VCaP (cell line): ENCODE measurements at regions not wholly inside any gene's neighbourhood (a gene's known extent, or its start where the extent isn't known, plus 50 kb on each side); places are given as distances from the start of the nearest gene placed in this dataset.
"Not testable (repeated sequence)": the region's sequence is repeated elsewhere in the genome, so short reads cannot be mapped to it uniquely, and the experiment has no call there.

Experiments used
- H3K27ac ChIP-seq: fragments of 450-650 bp; 2 replicates; pipeline ENCODE4 v1.5.1; 2017
- TF ChIP-seq, protein P1 (sequence below): fragments of 450-650 bp; conservative IDR thresholded peaks from 2 replicates; pipeline ENCODE4 v1.5.1; 2017; ENCODE audit warnings: mild to moderate bottlenecking, moderate library complexity

DNA sequence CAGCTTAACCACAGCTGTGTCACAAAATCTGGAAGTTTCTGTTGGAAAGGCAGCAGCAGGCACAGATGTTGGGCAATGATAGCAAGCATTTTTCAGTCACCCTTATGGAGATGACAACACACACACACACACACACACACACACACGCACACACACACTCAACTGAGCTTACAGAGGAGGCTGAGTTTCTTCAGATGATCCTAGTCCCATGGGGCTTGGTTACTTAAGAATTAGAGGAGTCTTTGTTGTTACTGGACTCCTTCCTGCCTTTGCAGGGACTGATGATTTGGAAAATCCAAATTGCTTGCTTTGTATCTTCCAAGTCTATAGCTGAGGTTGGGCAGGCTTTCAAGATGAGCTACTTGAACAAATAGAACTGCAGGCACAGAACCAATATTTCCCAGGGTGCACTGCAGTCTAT, 740.1 kb upstream of the PITX2 start:
- TF ChIP-seq, protein P1, sequence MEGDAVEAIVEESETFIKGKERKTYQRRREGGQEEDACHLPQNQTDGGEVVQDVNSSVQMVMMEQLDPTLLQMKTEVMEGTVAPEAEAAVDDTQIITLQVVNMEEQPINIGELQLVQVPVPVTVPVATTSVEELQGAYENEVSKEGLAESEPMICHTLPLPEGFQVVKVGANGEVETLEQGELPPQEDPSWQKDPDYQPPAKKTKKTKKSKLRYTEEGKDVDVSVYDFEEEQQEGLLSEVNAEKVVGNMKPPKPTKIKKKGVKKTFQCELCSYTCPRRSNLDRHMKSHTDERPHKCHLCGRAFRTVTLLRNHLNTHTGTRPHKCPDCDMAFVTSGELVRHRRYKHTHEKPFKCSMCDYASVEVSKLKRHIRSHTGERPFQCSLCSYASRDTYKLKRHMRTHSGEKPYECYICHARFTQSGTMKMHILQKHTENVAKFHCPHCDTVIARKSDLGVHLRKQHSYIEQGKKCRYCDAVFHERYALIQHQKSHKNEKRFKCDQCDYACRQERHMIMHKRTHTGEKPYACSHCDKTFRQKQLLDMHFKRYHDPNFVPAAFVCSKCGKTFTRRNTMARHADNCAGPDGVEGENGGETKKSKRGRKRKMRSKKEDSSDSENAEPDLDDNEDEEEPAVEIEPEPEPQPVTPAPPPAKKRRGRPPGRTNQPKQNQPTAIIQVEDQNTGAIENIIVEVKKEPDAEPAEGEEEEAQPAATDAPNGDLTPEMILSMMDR, result no peak
- no peak overlapping the region for H3K27ac ChIP-seq

DNA sequence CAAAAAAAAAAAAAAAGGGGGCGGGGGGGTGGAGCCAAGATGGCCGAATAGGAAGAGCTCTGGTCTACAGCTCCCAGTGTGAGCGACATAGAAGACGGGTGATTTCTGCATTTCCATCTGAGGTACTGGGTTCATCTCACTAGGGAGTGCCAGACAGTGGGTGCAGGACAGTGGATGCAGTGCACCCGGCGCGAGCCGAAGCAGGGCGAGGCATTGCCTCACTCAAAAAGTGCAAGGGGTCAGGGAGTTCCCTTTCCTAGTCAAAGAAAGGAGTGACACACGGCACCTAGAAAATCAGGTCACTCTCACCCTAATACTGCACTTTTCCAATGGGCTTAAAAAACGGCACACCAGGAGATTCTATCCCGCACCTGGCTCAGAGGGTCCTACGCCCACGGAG, 755.0 kb upstream of the PITX2 start:
- H3K27ac ChIP-seq, result not testable (repeated sequence)

DNA sequence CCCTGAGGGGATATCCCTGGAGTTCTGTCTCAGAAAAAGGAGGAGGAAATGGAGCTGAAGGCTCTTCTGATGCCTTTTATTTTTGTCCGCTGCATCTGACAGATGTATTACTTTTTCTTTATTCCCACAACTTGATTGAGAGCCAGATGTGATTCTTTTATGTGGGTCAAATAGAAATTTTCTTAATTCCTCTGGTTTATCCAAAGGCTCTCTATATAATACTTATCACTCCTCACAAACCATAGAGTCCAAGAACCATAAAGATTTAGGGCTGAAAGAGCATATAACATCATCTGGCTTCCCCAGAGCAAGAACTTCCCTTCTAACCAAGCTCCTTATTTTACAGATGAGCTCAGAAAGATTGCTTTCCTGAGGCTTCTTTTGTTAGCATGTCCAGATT, 756.7 kb upstream of the FAM241A start:
- no peak overlapping the region for H3K27ac ChIP-seq
- TF ChIP-seq, protein P1, result no peak

DNA sequence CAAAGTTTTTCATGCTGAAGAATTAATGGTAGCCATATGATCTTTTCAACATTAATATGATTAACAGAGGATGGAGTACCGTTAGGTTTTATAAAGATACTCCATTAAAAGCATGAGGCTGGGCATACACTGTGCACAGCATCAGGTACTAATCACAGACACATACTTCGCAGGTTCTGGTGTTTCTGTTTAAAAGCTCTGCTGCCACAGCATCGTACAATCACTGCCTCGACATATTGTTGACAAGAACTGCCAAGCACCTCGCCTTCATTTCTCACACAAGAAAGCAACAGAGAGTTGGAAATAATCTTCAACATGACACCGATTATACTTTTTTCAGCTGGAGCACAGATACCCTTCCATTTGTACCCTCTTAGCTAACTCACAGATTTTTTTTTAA, 753.4 kb upstream of the FAM241A start:
- no peak overlapping the region for H3K27ac ChIP-seq
- TF ChIP-seq, protein P1, result no peak

DNA sequence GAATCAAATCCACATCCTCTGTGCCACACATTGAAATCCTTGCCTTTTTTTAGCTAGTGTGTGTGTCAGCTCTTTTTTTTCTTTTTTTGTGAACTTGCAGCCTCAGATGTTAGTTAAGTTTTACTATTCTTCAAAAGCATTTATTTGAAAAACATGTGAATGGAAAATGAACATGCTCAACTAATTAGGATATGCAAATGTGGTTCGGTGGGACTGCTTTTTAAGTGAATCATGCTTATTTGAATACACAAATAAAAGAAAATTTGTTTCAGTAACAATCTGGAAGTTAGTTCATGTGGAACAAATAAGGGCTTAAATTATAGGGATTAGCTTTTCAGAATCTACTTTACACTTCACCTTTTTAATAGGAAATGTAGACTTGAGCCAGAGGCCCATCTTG, 751.5 kb upstream of the FAM241A start:
- H3K27ac ChIP-seq, result no peak overlapping the region
- TF ChIP-seq, protein P1, result no peak

DNA sequence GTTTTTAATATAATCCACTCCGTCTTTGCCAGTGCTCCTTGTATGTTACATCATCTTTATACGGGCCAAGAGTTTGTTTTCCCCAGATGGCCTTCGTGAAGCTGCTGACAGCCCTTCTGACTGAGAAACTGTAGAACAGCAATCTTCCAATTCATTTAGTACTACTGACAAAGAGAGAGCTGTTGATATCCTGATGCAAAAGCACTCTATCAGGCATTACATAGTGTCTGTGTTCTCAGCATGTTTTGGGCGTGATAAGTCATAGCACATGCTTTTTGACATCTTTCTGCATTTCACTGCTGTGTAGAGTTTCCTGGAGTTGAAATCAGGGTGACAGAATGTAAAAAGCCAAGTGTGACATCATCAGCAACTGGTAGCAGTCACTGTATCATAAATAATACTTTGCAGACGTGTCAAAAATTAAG, 746.3 kb upstream of the FAM241A start:
- no peak overlapping the region for H3K27ac ChIP-seq
- TF ChIP-seq, protein P1, result no peak

DNA sequence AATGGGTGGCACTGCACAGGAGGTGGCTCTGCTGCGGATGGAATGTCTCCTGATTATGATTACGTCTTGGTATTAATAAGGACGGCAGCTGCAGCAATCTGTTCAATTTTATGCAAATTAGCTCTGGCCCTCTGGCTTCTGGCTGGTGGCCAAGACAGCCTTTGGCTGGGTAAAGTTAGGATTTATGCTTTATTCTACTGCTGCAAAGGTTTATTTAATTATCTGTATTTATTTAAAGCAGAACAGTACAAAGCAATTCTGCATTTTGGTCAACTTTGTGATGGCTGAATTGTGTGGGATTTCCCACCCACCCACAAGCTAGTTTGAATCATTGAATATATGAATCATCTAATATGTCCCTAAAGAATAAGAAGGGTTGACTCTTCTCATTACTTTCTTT, 745.6 kb upstream of the FAM241A start:
- no peak overlapping the region for H3K27ac ChIP-seq
- TF ChIP-seq, protein P1, result no peak

DNA sequence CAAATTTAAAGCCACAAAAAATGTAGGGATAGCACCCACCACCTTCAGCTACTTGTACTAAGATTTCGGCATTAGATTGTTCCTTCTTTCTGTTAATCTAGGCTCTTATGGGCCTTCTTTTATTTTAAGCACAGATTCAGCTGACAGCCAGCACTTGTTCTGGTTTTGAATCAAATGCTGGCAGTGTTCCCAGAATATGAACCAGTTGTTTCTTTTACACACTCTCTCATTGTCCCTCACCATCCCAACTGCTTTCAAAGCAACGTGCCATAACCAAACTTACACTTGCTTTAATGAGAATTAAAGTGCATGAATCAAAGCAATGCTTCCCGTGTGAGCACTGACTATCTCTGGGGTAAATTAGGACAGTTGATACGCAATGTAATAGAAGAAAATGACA, 744.5 kb upstream of the FAM241A start:
- no peak overlapping the region for H3K27ac ChIP-seq
- TF ChIP-seq, protein P1, result no peak
